ENCODE measurements at regions not wholly inside any gene's neighbourhood (a gene's known extent, or its start where the extent isn't known, plus 50 kb on each side); places are given as distances from the start of the nearest gene placed in this dataset.

GRCh38 chr4:3714642-3715001 lies 51.6 kb upstream of the ADRA2C start (continued):
- TF ChIP-seq GATA2 (CRISPR knock-in tag; IDR thresholded peaks at IDR 0.05) (no peak), SIN3A (IDR thresholded peaks at IDR 0.05; ENCODE audit: borderline replicate concordance, low read depth, low read length) (no peak), POLR2AphosphoS5 (IDR thresholded peaks at IDR 0.05; ENCODE audit: low read depth, low read length) (no peak), RAD21 (IDR thresholded peaks at IDR 0.05; ENCODE audit: low read length) (no peak), REST (IDR thresholded peaks at IDR 0.05; ENCODE audit: low read depth, low read length) (no peak), MEF2A (IDR thresholded peaks at IDR 0.05; ENCODE audit: borderline replicate concordance, low read depth) (no peak), SMC3 (IDR thresholded peaks at IDR 0.05; ENCODE audit: low read depth, low read length) (no peak), NFIC (IDR thresholded peaks at IDR 0.05; ENCODE audit: borderline replicate concordance) (no peak)

- Histone ChIP-seq H3K4me3 (ENCODE audit: low read depth in 2 of 2, low read length in 1 of 2) (no peak overlapping the region), H3K36me3 (replicated peaks in 1 of 2; ENCODE audit: control insufficient read depth in 1 of 2, insufficient read depth in 2 of 2, low read length in 1 of 2) (no peaks in the 10 kb centered on the region), H2AFZ (ENCODE audit: low read depth) (no peak overlapping the region), H3K79me2 (ENCODE audit: insufficient read depth) (no peaks in the 10 kb centered on the region), H4K20me1 (ENCODE audit: insufficient read depth) (no peaks in the 10 kb centered on the region), H3K27me3 (ENCODE audit: insufficient read depth) (no peaks in the 10 kb centered on the region), H3F3A (replicated peaks; ENCODE audit: insufficient read depth) (no peaks in the 10 kb centered on the region), H3K9me3 (no peaks in the 10 kb centered on the region), H3K27ac (ENCODE audit: low read depth in 2 of 2, low read length in 1 of 2) (no peak overlapping the region), H3K4me2 (no peak overlapping the region), H3K4me1 (ENCODE audit: control insufficient read depth in 1 of 2, insufficient read depth in 2 of 2, low read depth in 1 of 2, low read length in 1 of 2) (peaks cover 0 to 26% of the 10 kb centered on the region in 2 experiments; a peak in 1 of 4 replicates), H3K9me2 (no peaks in the 10 kb centered on the region), H3K9ac (no peak overlapping the region)
- ChIA-PET POLR2A (no interaction called here), CTCF (no interaction called here)
- TF ChIP-seq NFIC (IDR thresholded peaks at IDR 0.05; ENCODE audit: borderline replicate concordance) (no peak), EP300 (IDR thresholded peaks at IDR 0.05; ENCODE audit: borderline replicate concordance in 1 of 2, low read depth in 1 of 2, low read length in 1 of 2) (no peak), FOXM1 (IDR thresholded peaks at IDR 0.05; ENCODE audit: low read depth) (no peak), IRF3 (IDR thresholded peaks at IDR 0.05; ENCODE audit: low read depth, low read length) (no peak), EZH2phosphoT487 (IDR thresholded peaks at IDR 0.05; ENCODE audit: borderline replicate concordance, low read depth) (no peak), JUND (IDR thresholded peaks at IDR 0.05) (no peak), RXRA (IDR thresholded peaks at IDR 0.05; ENCODE audit: borderline replicate concordance, low read depth) (no peak), POLR2AphosphoS5 (IDR thresholded peaks at IDR 0.05; ENCODE audit: low read depth, low read length) (no peak), RFX5 (IDR thresholded peaks at IDR 0.05; ENCODE audit: low read length) (no peak), NRF1 (IDR thresholded peaks at IDR 0.05; ENCODE audit: low read depth, low read length) (no peak), MXI1 (IDR thresholded peaks at IDR 0.05; ENCODE audit: low read depth, low read length) (no peak), FOSL2 (IDR thresholded peaks at IDR 0.05; ENCODE audit: borderline replicate concordance, low read depth) (no peak), FOXJ3 (CRISPR knock-in tag; IDR thresholded peaks at IDR 0.05) (no peak), RAD21 (IDR thresholded peaks at IDR 0.05; ENCODE audit: low read length) (no peak), SIN3A (IDR thresholded peaks at IDR 0.05; ENCODE audit: borderline replicate concordance, low read depth, low read length) (no peak), MEF2A (IDR thresholded peaks at IDR 0.05; ENCODE audit: borderline replicate concordance, low read depth) (no peak), YY1 (IDR thresholded peaks at IDR 0.05; ENCODE audit: low read depth) (no peak)
- TF ChIP-seq, protein P1, sequence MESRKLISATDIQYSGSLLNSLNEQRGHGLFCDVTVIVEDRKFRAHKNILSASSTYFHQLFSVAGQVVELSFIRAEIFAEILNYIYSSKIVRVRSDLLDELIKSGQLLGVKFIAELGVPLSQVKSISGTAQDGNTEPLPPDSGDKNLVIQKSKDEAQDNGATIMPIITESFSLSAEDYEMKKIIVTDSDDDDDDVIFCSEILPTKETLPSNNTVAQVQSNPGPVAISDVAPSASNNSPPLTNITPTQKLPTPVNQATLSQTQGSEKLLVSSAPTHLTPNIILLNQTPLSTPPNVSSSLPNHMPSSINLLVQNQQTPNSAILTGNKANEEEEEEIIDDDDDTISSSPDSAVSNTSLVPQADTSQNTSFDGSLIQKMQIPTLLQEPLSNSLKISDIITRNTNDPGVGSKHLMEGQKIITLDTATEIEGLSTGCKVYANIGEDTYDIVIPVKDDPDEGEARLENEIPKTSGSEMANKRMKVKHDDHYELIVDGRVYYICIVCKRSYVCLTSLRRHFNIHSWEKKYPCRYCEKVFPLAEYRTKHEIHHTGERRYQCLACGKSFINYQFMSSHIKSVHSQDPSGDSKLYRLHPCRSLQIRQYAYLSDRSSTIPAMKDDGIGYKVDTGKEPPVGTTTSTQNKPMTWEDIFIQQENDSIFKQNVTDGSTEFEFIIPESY (IDR thresholded peaks at IDR 0.05; ENCODE audit: borderline replicate concordance, low read depth): no peak
- TF ChIP-seq, protein P2, sequence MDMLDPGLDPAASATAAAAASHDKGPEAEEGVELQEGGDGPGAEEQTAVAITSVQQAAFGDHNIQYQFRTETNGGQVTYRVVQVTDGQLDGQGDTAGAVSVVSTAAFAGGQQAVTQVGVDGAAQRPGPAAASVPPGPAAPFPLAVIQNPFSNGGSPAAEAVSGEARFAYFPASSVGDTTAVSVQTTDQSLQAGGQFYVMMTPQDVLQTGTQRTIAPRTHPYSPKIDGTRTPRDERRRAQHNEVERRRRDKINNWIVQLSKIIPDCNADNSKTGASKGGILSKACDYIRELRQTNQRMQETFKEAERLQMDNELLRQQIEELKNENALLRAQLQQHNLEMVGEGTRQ (IDR thresholded peaks at IDR 0.05; ENCODE audit: borderline replicate concordance, low read depth, low read length): no peak
- TF ChIP-seq, protein P3, sequence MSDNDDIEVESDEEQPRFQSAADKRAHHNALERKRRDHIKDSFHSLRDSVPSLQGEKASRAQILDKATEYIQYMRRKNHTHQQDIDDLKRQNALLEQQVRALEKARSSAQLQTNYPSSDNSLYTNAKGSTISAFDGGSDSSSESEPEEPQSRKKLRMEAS (IDR thresholded peaks at IDR 0.05; ENCODE audit: low read depth): no peak
- WGBS (ENCODE audit: low lambda C conversion rate): 58% methylated on average over 12 of the region's 13 CpGs
- no peak for DNase-seq
Measured at GRCh38 chr4:3713817-3714641, 52.2 kb upstream of the ADRA2C start.
